ENCODE measurements at regions not wholly inside any gene's neighbourhood (a gene's known extent, or its start where the extent isn't known, plus 50 kb on each side); places are given as distances from the start of the nearest gene placed in this dataset.

DNA sequence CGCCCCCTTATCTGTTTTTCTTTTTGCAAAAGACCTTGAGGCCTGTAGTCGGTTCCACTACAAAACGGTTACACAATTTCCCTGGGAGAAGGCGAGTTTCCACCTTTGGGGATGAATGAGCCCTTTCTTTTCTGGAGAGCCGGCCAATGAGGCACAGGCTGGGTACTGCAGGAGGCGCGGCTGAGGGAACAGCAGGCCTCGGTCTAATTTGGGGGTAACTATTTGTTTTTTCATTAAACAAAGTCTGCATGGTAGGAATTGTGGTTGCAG, 129.2 kb downstream of the MYCN start:
- no peaks in the 10 kb centered on the region for H3K9me3 ChIP-seq
- H3K4me1 ChIP-seq, result peaks cover 21% of the 10 kb centered on the region
- H3K4me3 ChIP-seq, result no peak overlapping the region
- TF ChIP-seq, protein P1, sequence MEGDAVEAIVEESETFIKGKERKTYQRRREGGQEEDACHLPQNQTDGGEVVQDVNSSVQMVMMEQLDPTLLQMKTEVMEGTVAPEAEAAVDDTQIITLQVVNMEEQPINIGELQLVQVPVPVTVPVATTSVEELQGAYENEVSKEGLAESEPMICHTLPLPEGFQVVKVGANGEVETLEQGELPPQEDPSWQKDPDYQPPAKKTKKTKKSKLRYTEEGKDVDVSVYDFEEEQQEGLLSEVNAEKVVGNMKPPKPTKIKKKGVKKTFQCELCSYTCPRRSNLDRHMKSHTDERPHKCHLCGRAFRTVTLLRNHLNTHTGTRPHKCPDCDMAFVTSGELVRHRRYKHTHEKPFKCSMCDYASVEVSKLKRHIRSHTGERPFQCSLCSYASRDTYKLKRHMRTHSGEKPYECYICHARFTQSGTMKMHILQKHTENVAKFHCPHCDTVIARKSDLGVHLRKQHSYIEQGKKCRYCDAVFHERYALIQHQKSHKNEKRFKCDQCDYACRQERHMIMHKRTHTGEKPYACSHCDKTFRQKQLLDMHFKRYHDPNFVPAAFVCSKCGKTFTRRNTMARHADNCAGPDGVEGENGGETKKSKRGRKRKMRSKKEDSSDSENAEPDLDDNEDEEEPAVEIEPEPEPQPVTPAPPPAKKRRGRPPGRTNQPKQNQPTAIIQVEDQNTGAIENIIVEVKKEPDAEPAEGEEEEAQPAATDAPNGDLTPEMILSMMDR (IDR thresholded peaks at IDR 0.05), result no peak
- no peak for TF ChIP-seq POLR2A (IDR thresholded peaks at IDR 0.05)
- H3K27ac ChIP-seq, result peak overlapping the region; percentile 61 to 69
- H3K27me3 ChIP-seq, result no peaks in the 10 kb centered on the region
- 42 to 57% methylated on average over 8 of the region's 8 CpGs for WGBS, 2 donors
- H3K36me3 ChIP-seq (ENCODE audit: low read depth, missing control alignments), result no peaks in the 10 kb centered on the region
- peak; percentile 84 for DNase-seq
- intact Hi-C loops (cut with DNase I; ENCODE audit: low total_unique reads), result no loop called here

DNA sequence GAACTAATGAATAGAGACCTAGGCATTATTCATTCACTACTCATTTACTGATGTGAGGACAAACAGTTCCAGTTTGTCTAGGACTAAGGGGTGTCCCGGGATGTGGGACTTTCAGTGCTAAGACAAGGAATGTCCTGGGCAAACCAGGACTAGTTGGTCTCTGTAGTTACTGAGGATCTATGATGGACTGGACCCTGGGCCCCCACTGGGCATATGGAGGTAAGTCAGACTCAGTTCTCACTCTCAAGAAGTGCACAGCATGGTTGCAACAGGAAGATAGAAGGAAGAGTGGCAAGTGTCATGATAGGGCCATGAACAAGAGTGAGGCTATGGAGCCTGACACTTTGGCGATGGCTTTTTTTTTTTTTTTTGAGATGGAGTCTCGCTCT, 128.2 kb downstream of the MYCN start:
- Histone ChIP-seq H3K9me3 (no peaks in the 10 kb centered on the region), H3K4me3 (no peak overlapping the region), H3K27me3 (no peaks in the 10 kb centered on the region), H3K36me3 (ENCODE audit: low read depth, missing control alignments) (no peaks in the 10 kb centered on the region), H3K4me1 (peaks cover 21% of the 10 kb centered on the region), H3K27ac (peak overlapping the region; percentile 25 to 39)
- intact Hi-C loops (cut with DNase I; ENCODE audit: low total_unique reads), result no loop called here
- whole genome bisulfite sequencing, 2 donors, result 90 to 93% methylated on average over 3 of the region's 3 CpGs
- no peak for TF ChIP-seq POLR2A (IDR thresholded peaks at IDR 0.05)
- TF ChIP-seq, protein P1 (IDR thresholded peaks at IDR 0.05), result no peak
- no peak for DNase-seq

DNA sequence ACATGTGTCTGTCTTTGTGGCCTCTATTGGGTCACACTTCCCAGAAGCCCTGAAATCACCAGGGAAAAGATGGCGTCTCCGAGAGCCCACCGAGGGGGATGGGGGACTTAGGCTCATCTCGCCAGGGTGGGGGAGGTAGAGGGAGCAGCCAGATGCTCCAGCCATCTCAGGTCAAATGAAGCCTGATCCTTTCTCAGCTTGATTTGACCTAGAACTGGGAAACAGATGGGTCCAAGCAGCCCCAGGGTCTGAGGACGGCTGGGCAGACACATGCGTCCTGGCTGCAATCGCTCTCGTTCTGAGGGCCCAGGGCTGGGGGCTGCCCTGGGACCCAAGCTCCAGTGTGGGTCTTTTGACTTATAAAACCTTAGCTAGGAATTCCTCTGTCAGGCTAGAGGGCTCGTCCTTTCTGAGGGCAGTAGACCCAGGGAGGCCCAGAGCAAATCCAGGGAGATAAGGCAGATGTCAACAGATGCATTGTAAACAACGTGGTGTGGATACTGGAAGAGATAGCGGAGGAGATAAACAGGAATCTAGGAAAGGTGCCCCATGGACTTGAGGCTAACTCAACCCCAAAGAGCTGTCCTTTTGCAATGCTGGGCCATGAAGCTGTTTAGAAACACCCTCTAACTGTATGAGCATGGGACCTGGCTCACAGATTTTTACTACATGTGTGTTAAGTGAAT, 127.7 kb downstream of the MYCN start:
- intact Hi-C loops (cut with DNase I; ENCODE audit: low total_unique reads), result no loop called here
- Histone ChIP-seq H3K27me3 (no peaks in the 10 kb centered on the region), H3K27ac (peak overlapping the region; percentile 25 to 39), H3K36me3 (ENCODE audit: low read depth, missing control alignments) (no peaks in the 10 kb centered on the region), H3K9me3 (no peaks in the 10 kb centered on the region), H3K4me1 (peaks cover 21% of the 10 kb centered on the region), H3K4me3 (no peak overlapping the region)
- TF ChIP-seq POLR2A (IDR thresholded peaks at IDR 0.05), result no peak
- TF ChIP-seq, protein P1 (IDR thresholded peaks at IDR 0.05), result no peak
- 89 to 91% methylated on average over 9 to 11 of the region's 11 CpGs for WGBS, 2 donors
- DNase-seq, result no peak

DNA sequence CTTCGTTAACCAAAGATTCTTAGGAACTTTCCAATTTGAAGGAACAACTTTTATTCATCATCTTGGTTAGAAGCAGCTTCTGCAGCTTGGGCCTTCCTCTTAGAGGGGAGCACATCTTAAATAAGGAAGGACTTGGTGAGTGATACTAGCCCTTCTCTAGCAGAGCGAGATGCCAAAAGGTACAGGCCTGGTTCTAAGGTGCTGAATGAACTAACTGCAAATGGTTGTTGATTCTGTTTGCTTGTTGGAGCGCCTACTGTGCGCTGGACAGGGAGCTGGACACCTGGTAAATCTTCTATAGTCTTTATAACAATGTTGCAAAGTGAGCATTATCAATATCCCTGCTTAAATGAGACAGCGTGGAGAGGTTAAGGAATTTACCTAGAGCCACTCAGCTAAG, 127.1 kb downstream of the MYCN start:
- 73 to 76% methylated on average over 5 of the region's 5 CpGs for WGBS, 2 donors
- DNase-seq, result no peak
- no peak overlapping the region for H3K27ac ChIP-seq
- no peaks in the 10 kb centered on the region for H3K9me3 ChIP-seq
- no peaks in the 10 kb centered on the region for H3K36me3 ChIP-seq (ENCODE audit: low read depth, missing control alignments)
- peaks cover 21% of the 10 kb centered on the region for H3K4me1 ChIP-seq
- intact Hi-C loops (cut with DNase I; ENCODE audit: low total_unique reads), result no loop called here
- no peak overlapping the region for H3K4me3 ChIP-seq
- TF ChIP-seq, protein P1 (IDR thresholded peaks at IDR 0.05), result no peak
- no peak for TF ChIP-seq POLR2A (IDR thresholded peaks at IDR 0.05)
- H3K27me3 ChIP-seq, result no peaks in the 10 kb centered on the region

DNA sequence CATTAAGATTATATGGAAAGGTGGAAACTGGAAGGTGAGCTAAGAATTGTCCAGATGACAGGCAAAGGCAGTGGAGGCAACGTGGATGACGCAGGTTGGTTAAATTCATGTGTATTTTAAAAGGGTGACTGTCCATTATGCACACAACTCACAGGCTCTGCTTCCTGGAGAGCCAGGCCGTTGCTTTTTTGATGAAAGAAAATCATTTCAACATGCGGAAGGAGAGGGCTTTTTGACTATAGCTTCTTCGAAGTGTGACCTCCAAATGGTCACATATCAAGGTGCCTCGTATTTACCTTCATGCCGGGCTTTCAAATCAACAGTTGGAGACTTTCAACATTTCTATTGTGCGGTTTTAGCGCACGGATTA, 126.7 kb downstream of the MYCN start:
- no peaks in the 10 kb centered on the region for H3K36me3 ChIP-seq (ENCODE audit: low read depth, missing control alignments)
- no peak overlapping the region for H3K27ac ChIP-seq
- intact Hi-C loops (cut with DNase I; ENCODE audit: low total_unique reads), result no loop called here
- peaks cover 21% of the 10 kb centered on the region for H3K4me1 ChIP-seq
- no peaks in the 10 kb centered on the region for H3K27me3 ChIP-seq
- no peak for DNase-seq
- WGBS, 2 donors, result 92 to 94% methylated on average over 10 of the region's 10 CpGs
- H3K9me3 ChIP-seq, result no peaks in the 10 kb centered on the region
- TF ChIP-seq, protein P1 (IDR thresholded peaks at IDR 0.05), result no peak
- TF ChIP-seq POLR2A (IDR thresholded peaks at IDR 0.05), result no peak
- H3K4me3 ChIP-seq, result no peak overlapping the region
